Activated effector memory CD4-positive, alpha-beta T cell treated with anti-CD3 and anti-CD28 coated beads, Interleukin-2, amount 50 U/mL, for 16 hours (primary cell): ENCODE measurements at regions not wholly inside any gene's neighbourhood (a gene's known extent, or its start where the extent isn't known, plus 50 kb on each side); places are given as distances from the start of the nearest gene placed in this dataset.

Source experiments
- DNase-seq: peaks from one replicate; pipeline ENCODE4 v3.0.0-alpha.2; 2020

DNA sequence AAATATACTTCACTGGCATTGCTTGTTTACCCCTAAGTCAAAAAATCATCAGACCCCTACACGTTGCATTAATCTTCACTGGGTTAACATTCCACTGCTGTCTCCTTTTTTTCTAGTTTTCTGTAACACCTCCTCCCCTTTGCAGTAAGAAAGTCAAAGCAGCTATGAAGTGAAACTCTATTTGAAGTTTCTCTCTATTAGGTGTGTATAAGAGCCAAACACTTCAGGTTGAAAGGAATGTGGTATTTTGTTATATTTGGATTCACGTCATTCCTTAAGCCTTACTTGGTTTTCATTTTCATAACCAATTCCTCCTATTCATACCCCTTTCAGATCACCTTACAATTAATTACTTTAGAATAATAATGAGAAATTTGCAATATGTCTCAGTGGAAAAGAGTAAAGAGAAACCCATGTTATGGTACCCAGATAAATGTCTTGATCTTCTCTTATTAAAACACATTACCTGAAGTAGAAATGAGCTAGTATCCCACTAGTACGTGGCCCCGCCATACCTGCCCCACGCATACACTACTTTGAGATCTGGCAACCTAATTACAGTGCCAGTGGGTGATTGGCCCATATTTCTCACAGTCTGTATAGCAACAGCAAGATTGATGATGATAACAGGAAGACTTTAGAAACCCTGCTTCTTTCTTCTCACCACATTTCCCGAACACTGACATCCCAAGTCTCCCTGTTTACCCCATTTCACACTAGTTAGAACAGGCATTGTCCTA lies 236.4 kb upstream of the RGS6 start:
- DNase-seq: no peak

DNA sequence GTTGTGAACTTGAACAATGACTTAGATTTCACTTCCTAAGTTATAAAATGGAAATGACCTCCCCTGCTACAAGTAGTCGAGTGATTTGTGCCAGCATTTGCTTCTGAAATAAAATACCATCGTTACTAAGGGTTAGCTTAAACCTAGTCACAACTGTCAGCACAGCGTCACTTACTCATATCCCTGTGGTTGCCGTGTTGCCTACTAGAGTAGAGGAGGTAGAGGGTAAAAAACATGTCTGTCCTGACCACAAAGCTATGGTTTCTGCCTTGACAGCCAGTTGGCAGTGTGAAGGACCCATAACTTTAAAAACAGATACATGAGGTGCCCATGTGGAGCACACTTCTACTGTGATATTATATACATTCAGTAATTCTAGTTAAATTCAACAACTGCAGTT lies 234.2 kb upstream of the RGS6 start:
- no peak for DNase-seq

DNA sequence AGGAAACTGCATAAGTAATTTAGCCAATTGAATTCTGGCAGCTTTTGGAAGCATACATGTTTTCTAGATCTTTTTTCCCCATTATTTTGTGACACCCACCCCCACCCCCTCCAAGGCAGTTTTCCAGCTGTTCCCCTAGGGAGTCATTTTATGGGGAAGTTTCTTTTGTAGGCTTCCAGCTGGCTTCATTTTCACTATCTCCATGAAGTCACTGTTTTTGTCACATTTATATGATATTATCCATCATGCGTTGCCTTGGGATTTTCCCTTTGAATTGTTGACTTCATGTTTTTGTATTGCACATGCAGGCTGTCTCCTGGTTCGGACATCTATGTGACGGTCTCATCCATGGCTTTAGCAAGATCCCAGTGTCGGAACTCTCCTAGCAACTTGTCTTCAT lies 233.6 kb upstream of the RGS6 start:
- no peak for DNase-seq

DNA sequence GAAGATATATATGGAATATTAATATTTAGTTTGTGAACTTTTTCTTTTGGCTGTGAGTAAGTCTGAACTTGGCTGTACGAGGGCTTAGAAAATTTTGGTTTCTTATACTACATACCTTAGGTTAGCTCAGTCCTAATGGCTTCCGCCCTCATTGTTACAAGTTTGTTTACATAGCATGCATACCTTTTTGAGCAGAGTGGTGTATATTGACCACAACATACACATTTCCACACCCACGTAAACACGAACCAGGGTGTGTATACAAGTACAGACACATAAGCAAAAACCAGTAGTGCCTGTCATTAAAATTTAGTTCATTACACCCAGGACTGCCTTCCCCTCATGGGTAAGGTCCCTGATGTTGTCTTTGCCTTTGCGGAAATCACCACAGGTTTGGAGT lies 230.2 kb upstream of the RGS6 start:
- DNase-seq: no peak

DNA sequence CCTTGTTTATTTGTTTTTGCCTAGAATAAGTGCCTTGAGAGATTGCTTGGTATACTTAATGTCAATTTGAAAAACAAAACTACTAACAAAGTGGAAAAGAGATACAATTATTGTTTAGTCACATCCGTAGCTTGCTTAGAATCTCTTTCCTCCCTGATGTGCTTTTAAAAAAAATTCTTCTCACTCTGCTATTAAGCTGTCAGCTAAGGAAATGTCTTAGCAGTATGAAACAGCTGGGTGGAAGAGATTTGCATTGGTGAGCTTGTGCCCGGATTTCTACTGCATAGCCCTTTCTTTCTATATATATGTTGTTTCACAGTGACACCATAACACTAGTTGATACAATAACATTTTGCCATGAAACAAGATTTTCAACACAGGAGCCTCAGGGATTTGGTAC lies 229.4 kb upstream of the RGS6 start:
- DNase-seq: no peak

DNA sequence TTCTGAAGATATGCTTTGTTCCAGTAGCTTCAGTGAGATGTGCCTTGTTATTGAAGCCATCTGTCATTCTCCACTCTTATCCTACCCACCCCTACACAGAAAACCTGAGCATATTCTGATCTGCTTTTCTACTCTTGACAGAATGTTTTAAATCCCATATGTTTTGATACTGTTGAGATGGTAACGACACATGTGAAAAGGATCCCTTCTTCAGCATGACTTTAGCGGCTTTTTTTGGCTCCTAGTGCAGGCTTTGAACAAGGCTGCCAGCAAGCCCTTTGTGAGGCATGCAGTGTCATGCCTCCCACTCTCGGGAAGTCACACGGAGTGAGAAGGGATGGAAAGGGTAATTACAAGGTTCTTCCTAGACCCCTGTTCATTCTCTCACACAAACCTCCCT lies 228.8 kb upstream of the RGS6 start:
- DNase-seq: no peak

DNA sequence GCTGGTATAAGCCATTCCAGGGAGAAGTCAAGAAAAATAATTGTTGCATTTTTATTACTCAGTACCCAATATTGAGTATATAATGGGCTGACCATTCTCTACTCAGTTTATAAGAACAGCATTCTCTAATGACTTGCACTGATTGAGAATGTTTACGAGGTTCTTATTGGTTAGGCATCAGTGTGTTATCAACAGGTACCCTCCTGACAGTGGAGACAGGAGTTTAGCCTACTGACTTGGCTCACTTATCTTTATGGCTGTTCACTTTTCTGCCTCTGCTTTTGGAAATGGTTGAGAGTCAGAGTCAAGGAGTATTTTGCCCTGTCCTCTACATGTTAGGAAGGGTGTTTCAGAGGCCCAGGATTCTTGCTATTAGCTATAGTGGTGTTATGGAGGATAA lies 228.0 kb upstream of the RGS6 start:
- DNase-seq: no peak

DNA sequence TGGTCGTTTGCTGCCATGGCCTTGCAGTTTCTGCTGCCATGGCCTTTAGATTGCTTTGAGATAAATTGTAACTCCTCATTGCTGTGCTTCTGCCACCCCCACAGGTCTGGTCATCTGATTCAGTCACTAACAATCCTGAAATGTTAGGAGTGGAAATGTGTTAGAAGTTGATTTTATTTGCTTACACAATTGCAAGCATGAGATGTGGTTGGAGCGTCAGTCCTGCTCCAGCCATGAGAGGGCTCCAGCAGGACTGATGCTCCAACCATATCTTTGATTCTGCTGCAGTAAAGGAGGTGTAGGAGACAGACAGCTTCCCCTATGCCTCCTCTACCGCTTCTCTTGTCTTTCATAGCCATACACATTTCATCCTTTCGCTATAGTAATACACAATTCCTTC lies 226.8 kb upstream of the RGS6 start:
- no peak for DNase-seq

DNA sequence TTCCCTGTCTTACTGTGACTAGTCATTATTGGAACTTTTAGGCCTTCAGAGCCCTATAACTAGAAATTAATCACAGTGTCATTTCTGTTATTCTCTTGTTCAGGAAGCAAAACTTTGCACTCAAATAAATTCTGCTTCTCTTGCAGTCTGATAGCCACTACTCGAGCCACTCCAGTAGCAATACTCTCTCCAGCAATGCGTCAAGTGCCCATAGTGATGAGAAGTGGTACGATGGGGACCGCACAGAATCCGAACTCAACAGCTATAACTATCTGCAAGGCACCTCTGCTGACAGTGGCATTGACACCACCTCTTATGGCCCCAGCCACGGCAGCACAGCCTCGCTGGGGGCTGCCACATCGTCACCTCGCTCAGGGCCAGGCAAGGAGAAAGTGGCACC lies 223.2 kb upstream of the RGS6 start:
- DNase-seq: no peak

DNA sequence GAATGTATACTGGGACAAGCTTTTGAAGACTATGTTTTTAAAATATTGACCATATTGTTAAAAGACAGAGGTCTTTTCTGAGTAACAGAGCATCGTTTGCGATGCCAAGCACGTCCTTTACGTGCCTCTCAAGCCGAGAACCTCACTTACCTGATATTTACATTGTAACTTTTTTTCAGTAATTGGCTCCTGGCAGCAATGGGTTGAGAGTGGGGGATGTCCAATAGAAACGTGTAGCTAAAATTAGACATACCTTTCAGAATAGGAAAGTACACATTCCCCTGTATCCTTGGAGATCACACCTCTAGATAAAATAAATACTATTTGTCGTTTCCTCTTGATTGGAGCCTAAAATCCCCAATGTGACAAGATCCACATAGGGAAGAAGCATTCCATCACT lies 222.2 kb upstream of the RGS6 start:
- DNase-seq: no peak

DNA sequence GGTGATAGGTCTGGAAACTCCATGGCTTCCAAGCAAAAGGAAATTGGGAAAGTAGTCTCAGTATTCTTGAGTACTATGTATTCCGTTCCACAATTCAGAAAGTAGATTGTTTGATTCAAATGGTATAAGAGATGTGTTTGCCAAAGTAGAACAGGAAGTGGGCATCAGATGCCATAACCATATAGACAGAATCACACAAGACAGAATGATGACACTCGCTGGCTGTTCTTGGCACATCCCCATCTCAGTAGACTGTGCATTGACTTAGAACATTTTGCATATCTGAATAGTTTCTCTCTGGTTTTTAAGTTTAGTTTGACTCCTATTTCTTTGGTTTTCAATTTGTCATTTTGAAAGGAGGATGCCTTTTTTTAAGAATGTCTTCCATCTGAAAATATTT lies 221.1 kb upstream of the RGS6 start:
- DNase-seq: no peak

DNA sequence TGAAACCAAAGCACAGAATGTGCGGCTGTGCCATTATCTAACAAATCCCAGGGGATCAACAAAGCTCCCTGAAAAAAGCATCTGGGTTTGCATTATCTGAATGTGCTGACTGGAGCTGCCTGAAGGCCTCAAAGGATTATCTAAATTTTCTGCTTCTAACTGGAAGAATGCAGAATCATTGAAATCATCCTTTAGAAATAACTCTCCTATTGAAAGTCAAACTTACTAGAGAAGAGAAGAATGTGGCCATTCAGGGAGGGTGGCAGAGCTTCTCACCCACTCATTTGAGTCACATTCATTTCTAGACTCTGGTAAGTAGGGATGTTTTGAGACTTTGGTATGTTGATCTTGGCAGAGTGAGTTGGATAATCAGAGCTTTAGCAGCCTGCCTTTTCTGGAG lies 220.6 kb upstream of the RGS6 start:
- DNase-seq: no peak

DNA sequence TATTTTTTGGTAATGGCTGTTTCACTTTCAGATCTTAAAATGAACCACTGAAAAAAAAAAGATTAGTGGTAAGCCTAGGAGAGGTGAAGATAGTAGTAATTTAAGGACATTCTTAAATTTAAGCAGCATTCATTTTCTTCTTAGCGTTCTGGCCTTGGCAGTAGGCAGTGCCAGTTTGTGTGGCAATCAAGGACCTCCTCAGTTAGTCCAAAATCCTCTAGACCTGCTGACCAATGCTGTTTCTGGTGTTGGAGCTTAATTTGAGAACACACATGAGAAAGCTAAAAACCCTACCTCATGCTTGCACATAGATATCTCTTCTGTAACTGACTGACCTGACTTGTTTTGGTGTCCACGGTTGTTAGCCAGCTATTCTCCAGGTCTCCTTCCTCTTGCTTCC lies 219.8 kb upstream of the RGS6 start:
- no peak for DNase-seq

DNA sequence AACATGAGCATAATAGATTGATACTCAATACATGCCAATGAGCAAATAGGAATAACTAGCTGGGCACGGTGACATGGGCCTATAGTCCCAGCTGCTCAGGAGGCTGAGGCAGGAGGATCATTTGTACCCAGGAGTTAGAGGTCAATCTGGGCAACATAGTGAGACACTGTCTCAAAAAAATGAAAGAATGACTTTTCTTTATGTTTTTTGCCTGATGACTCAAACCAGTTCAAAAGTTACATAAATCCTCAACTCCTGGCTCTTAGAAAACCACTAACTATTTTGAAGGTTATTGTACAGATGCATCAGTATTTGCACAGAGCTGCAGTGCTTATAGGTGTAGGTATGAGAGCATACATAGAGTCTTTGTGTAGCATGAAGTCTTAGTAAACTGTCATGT lies 219.2 kb upstream of the RGS6 start:
- DNase-seq: no peak

DNA sequence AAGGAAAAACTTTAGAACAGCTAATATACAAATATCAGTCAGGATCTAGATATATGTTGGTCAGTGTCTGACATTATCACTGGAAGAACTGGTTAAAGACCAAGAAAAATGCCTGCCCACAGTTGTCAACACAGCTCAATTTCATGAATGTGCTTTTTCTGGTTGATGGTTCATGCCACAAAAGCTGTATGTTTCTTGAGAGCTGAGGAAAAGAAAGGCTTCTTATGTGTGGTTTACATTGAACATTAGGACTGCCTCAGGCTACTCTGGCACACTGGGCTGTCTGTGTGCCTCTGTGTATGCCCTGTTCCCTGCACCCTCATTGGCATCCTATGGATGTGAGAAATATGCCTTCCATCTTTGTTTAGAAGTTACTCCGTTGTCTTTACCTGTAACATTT lies 218.8 kb upstream of the RGS6 start:
- no peak for DNase-seq

DNA sequence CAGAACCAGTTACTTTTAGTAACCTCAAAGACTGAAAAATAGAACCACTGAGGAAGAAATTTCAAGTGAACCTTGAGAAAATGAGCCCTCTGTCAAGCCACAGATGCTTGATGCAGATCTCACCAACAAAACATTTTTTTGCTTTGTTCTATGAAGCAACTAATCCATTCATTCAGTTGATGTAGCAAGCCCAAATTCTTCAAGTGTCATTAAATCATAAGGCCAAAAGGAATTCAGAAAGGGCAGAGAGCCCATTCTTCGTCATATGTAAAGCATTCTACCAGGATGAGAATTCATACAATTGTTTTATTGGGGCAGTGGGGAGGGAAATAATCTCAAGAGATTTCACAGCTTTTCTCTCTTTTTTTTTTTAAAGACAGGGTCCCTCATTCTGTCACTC lies 218.0 kb upstream of the RGS6 start:
- DNase-seq: no peak

DNA sequence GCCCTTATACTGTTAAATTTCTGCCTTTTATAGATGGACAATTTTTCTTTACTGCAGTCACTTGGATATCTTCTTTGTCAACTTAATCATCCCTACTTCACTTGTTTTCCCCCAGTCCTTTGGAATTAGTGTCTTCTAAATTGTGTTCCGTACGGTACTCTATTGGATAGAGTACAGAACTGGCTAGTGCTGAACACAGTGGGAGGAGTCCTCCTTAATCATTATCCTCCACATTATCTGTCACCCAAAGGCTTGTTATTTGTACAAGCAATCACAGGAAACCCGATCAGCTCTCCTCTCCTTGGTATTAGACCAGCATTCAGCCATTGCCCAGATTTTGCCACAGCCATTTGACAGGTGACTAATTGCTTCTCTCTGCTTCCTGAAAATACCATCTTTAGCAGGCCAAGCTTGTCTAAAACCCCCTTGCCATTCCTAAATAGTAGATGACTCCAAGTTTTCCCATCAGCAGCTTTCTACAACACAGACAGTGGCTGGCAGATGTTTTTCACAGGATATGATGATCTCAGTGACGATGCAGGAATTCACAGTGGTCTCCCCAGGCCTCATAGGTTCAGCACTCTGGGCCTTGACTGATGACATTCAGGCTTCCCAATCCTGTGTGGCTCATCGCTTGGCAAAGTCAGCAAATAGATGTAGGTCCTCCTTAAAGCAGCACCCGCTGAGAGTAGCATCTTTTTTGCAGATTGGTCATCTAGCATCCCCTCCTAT lies 216.0 kb upstream of the RGS6 start:
- DNase-seq: no peak

DNA sequence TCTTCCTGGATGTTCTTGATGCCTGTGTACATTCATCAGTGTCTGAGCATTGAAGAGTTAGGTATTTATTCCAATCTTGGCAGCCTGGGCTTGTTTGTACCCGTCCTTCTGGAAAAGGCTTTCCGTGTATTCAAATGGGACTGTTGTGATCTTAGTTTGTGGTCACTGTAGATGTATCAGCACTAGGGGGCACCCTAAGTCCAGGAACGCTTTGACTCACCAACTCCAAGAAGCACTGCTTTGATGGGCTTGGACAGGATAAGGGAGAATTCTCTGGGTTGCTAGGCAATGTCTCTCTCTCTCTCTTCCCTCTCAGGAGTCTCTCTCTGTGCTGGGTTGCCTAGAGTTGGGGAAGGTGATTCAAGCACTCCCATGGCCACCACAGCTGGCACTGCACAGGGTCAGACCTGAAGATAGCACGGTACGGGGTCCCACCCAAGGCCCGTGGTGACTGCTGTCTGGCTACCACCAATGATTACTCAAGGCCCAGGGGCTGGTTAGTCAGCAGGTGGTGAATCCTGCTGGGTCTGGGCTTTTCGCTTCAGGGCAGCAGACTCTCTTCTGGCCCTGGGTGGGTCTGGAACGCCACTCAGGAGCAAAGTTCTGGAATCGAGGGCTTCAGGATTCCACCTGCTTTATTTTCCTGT lies 211.1 kb upstream of the RGS6 start:
- no peak for DNase-seq

DNA sequence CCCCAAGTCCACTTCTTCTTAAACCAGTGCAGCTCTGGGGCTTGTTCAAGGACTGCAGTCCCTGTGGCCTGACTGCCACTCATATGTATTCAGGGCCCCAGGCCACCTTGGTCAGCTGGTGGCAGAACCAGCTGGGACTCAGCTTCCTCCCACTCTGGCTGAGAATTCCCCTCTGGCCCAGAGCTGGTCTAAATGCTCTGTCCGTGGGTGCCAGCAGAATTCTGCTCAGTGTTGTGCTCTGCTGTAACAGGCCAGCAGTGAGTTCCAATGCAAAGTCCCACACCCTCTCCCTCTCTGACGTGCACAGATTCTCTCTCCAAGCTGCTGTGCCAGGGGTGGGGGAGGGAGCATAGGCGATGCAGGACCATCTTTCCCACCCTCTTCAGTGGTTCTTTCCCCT lies 210.4 kb upstream of the RGS6 start:
- DNase-seq: no peak

DNA sequence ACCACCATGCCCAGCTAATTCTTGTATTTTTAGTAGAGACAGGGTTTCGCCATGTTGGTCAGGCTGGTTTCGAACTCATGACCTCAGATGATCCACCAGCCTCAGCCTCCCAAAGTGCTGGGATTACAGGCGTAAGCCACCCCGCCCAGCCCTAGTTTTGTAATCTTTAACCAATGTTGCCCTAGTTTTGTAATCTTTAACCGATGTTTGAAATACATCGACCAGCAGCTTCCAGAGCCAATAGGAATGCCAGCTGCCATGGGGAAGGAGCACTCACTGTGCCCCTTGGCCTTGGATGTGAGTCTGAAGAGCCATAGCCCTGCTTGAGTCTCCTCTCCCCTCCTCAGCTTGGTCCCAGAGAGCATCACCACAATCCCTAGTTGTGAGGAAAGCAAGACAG lies 209.3 kb upstream of the RGS6 start:
- no peak for DNase-seq

DNA sequence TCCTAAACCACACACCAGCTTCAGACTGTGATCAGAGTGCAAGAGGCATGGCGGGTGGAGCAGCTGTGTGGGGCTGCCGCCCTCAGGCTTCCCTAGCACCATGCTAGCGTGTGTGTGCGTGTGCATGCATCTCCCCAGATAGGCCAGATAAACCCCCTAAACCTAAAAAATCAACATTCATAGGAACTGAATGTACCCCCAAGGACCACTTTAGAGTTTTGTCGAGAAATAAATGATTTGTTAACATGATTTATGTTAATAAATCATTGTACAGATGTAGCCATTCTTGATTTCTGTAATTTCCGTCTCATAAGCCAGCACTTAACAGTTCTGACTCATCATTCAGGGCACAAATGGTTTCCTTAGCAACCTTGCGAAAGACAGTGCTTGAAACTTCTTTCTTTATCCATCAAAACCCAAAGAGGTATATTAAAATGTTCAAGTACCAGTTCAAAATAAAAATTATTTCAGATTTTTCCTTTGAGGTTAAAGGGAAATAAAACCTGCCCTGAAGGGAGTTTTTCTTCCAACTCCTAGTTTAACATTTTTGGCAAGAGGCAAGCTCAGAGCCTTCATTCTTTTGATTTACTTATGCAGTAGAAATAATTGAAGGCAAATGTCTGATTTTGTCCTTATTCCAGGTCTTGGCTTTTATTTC lies 206.2 kb upstream of the RGS6 start:
- DNase-seq: no peak

DNA sequence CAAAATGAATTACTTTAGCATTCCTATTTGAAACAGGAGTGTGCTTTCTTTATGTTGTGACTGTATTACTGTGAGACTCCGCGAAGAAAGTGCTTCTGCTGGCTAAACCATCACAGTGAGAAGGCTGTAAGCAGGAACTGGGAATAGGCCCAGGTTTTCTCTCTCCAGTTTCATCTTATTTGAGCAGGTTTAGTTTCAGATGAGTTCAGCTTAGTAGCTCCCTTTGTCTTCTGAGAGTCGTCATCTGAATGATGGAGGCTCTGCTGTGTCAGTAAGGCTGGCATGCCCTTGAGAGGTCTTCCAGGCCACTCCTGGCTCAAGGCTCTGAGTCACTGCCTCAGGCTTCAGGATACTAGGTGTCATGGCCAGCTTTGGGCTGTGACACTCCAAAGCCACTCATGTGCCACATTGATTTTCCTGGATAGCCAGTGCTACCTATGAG lies 205.6 kb upstream of the RGS6 start:
- DNase-seq: no peak

DNA sequence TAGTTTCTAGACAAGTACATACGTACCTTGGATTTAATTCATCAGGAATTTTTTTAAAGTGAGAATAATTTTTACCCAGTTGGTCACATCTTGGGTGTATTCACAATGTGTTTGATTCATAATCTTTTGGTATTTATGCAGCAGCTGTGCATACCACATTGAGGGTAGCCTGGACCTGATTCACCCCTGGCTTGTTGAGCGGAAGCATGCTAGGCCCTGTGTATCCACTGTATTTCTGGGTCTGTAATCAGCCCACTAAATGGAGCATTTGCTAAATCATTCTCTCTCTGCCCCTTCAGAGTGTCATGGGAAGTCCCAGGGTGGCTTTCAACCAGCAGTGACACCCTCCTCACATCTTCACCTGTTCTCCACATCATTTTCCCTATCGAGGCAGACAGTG lies 203.8 kb upstream of the RGS6 start:
- DNase-seq: no peak

DNA sequence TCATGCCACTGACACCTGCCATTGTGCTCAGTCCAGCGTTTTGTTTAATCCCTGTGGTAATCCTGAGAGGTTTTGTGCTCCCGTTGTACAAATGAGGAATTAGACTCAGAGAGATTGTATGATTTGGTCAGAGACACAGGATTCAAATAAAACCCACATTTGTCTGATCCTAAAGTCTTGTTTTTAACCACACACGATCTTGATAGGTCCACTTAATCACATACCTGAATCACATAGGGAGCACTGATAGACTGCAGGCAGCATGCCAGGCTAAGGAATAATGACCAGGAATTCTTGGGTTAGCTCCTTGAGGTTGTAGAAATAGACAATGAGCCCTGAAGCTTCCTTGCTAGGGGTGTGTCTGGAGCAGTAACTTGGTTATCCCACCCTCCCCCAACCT lies 202.6 kb upstream of the RGS6 start:
- DNase-seq: no peak
